ENCODE measurements at regions not wholly inside any gene's neighbourhood (a gene's known extent, or its start where the extent isn't known, plus 50 kb on each side); places are given as distances from the start of the nearest gene placed in this dataset.

DNA sequence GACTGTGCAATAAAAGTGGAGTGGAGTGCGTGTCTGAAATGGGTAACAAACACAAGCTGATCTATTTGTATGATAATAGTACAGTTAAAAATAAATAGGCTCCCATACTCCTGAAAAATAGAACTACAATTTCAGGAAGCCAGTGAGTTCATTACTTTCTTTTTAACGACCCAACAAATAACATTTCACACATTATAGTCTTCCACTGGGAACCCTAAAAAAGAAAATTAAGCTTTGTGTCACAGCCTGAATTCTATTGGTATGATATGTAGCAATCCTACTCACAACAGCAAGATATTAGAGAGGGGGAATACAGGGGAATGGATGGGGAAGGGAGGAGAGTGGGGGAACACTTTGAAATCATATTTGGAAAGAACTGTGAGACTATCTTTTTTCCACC lies 156.9 kb upstream of the CNTN3 start:
- ATAC-seq (no peak), DNase-seq (ENCODE audit: low read depth, low spot score) (no peak)
- no peaks in the 10 kb centered on the region for H3K4me1 ChIP-seq (ENCODE audit: control insufficient read depth, insufficient read depth, low read length)
- H3K4me3 ChIP-seq (ENCODE audit: low read depth in 2 of 2, low read length in 2 of 2) = no peak overlapping the region
- H3K36me3 ChIP-seq (ENCODE audit: control insufficient read depth, insufficient read depth, low read length) = no peaks in the 10 kb centered on the region
- no peak overlapping the region for H3K27ac ChIP-seq (ENCODE audit: low read length)
- intact Hi-C loops (cut with micrococcal nuclease; ENCODE audit: unreplicated experiment) = no loop called here
- H3K9me3 ChIP-seq (ENCODE audit: control insufficient read depth, insufficient read depth, low read depth, low read length) = no peaks in the 10 kb centered on the region
- TF ChIP-seq, protein P1, sequence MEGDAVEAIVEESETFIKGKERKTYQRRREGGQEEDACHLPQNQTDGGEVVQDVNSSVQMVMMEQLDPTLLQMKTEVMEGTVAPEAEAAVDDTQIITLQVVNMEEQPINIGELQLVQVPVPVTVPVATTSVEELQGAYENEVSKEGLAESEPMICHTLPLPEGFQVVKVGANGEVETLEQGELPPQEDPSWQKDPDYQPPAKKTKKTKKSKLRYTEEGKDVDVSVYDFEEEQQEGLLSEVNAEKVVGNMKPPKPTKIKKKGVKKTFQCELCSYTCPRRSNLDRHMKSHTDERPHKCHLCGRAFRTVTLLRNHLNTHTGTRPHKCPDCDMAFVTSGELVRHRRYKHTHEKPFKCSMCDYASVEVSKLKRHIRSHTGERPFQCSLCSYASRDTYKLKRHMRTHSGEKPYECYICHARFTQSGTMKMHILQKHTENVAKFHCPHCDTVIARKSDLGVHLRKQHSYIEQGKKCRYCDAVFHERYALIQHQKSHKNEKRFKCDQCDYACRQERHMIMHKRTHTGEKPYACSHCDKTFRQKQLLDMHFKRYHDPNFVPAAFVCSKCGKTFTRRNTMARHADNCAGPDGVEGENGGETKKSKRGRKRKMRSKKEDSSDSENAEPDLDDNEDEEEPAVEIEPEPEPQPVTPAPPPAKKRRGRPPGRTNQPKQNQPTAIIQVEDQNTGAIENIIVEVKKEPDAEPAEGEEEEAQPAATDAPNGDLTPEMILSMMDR (IDR thresholded peaks at IDR 0.05) = no peak
- TF ChIP-seq SIN3A (IDR thresholded peaks at IDR 0.05; ENCODE audit: borderline replicate concordance, insufficient read depth, low read depth, low read length) = no peak
- TF ChIP-seq POLR2AphosphoS5 (IDR thresholded peaks at IDR 0.05; ENCODE audit: low read depth, low read length) = no peak
- no peak for TF ChIP-seq TCF7L2 (IDR thresholded peaks at IDR 0.05; ENCODE audit: low read depth, low read length)
- H3K27me3 ChIP-seq (ENCODE audit: control insufficient read depth, insufficient read depth, low read length) = no peaks in the 10 kb centered on the region
- ChIA-PET CTCF (no interaction called here), POLR2A (no interaction called here)
- in situ Hi-C loops (cut with HindIII; ENCODE audit: low pct_unique_long_range_greater_than_20kb, low sequenced_read_pairs) = no loop called here
- BruUV-seq (replicated peaks) = no TSS peak

DNA sequence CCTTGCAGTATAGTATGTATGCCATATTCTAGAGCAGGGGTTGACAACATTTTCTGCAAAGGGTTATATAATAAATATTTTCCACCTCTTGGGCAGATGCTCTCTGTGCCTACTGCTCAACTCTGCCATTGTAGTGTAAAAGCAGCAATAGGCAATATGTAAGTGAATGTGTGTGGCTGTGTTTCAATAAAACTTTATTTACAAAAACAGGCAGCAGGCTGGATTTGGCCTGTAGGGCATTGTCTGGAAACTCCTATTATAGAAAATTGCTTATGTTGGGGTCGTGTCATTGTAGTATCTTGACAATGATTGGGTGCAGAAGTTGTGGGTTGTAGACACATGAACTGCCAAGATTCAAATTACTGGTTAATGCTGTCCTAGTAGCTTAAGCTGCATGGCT lies 153.6 kb upstream of the CNTN3 start:
- H3K36me3 ChIP-seq (ENCODE audit: control insufficient read depth, insufficient read depth, low read length) = no peaks in the 10 kb centered on the region
- ChIA-PET POLR2A (no interaction called here), CTCF (no interaction called here)
- no peaks in the 10 kb centered on the region for H3K9me3 ChIP-seq (ENCODE audit: control insufficient read depth, insufficient read depth, low read depth, low read length)
- no peak overlapping the region for H3K4me3 ChIP-seq (ENCODE audit: low read depth in 2 of 2, low read length in 2 of 2)
- in situ Hi-C loops (cut with HindIII; ENCODE audit: low pct_unique_long_range_greater_than_20kb, low sequenced_read_pairs) (no loop called here), intact Hi-C loops (cut with micrococcal nuclease; ENCODE audit: unreplicated experiment) (no loop called here)
- no peaks in the 10 kb centered on the region for H3K4me1 ChIP-seq (ENCODE audit: control insufficient read depth, insufficient read depth, low read length)
- no peak for ATAC-seq
- no TSS peak for BruUV-seq (replicated peaks)
- TF ChIP-seq TCF7L2 (IDR thresholded peaks at IDR 0.05; ENCODE audit: low read depth, low read length) (no peak), SIN3A (IDR thresholded peaks at IDR 0.05; ENCODE audit: borderline replicate concordance, insufficient read depth, low read depth, low read length) (no peak), POLR2AphosphoS5 (IDR thresholded peaks at IDR 0.05; ENCODE audit: low read depth, low read length) (no peak)
- TF ChIP-seq, protein P2, sequence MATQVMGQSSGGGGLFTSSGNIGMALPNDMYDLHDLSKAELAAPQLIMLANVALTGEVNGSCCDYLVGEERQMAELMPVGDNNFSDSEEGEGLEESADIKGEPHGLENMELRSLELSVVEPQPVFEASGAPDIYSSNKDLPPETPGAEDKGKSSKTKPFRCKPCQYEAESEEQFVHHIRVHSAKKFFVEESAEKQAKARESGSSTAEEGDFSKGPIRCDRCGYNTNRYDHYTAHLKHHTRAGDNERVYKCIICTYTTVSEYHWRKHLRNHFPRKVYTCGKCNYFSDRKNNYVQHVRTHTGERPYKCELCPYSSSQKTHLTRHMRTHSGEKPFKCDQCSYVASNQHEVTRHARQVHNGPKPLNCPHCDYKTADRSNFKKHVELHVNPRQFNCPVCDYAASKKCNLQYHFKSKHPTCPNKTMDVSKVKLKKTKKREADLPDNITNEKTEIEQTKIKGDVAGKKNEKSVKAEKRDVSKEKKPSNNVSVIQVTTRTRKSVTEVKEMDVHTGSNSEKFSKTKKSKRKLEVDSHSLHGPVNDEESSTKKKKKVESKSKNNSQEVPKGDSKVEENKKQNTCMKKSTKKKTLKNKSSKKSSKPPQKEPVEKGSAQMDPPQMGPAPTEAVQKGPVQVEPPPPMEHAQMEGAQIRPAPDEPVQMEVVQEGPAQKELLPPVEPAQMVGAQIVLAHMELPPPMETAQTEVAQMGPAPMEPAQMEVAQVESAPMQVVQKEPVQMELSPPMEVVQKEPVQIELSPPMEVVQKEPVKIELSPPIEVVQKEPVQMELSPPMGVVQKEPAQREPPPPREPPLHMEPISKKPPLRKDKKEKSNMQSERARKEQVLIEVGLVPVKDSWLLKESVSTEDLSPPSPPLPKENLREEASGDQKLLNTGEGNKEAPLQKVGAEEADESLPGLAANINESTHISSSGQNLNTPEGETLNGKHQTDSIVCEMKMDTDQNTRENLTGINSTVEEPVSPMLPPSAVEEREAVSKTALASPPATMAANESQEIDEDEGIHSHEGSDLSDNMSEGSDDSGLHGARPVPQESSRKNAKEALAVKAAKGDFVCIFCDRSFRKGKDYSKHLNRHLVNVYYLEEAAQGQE (IDR thresholded peaks at IDR 0.05; ENCODE audit: insufficient read depth in 1 of 2, low read depth in 2 of 2, low read length in 1 of 2) = no peak
- TF ChIP-seq, protein P1 (IDR thresholded peaks at IDR 0.05) = no peak
- no peaks in the 10 kb centered on the region for H3K27me3 ChIP-seq (ENCODE audit: control insufficient read depth, insufficient read depth, low read length)
- DNase-seq (ENCODE audit: low read depth, low spot score) = no peak
- H3K27ac ChIP-seq (ENCODE audit: low read length) = no peak overlapping the region

All from Panc1 (cell line).